ENCODE measurements at regions not wholly inside any gene's neighbourhood (a gene's known extent, or its start where the extent isn't known, plus 50 kb on each side); places are given as distances from the start of the nearest gene placed in this dataset.

DNA sequence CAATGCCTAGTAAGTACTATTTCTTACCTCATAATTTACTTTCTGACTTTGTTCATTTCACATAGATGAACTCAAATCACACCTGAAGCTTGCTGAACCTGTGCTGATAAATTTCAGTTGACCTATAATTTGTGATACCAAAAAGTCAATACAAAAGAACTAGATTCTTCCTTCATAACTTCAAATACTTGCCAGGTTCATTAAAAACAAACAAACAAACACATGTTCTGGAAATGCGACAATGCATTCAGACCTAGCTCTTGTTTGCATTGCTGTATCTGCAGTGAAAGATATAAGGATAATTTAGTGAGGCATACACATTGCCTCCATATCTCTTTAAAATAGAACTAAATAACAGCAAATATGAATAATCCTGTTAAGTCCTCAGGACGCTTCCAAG is 221.3 kb downstream of the GXYLT1 start:
- no peak overlapping the region for H3K4me3 ChIP-seq (ENCODE audit: low read depth, low read length)
- TF ChIP-seq, protein P1, sequence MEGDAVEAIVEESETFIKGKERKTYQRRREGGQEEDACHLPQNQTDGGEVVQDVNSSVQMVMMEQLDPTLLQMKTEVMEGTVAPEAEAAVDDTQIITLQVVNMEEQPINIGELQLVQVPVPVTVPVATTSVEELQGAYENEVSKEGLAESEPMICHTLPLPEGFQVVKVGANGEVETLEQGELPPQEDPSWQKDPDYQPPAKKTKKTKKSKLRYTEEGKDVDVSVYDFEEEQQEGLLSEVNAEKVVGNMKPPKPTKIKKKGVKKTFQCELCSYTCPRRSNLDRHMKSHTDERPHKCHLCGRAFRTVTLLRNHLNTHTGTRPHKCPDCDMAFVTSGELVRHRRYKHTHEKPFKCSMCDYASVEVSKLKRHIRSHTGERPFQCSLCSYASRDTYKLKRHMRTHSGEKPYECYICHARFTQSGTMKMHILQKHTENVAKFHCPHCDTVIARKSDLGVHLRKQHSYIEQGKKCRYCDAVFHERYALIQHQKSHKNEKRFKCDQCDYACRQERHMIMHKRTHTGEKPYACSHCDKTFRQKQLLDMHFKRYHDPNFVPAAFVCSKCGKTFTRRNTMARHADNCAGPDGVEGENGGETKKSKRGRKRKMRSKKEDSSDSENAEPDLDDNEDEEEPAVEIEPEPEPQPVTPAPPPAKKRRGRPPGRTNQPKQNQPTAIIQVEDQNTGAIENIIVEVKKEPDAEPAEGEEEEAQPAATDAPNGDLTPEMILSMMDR (IDR thresholded peaks at IDR 0.05; ENCODE audit: borderline replicate concordance, insufficient read depth, low read depth, low read length) = no peak

DNA sequence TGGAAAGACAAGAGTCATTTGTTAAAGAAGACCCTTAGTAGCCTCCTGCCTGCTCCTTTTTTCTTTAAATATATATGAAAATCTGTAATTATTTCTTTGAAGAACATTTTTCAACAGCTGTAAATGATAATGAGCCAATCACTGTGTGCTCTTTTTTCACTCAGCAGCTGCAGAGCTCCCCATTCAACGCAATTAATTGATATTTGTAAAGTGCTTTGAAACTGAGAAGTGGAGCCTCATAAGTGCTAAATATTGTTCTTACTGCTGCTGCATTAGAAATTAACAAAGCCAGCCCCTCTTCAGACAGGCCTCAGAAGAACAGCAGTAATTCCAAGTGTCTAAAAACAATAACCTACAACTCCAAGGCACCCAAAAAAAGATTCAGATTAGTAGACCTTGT is 224.3 kb downstream of the GXYLT1 start:
- TF ChIP-seq, protein P1 (IDR thresholded peaks at IDR 0.05; ENCODE audit: borderline replicate concordance, insufficient read depth, low read depth, low read length) = no peak
- H3K4me3 ChIP-seq (ENCODE audit: low read depth, low read length) = no peak overlapping the region

DNA sequence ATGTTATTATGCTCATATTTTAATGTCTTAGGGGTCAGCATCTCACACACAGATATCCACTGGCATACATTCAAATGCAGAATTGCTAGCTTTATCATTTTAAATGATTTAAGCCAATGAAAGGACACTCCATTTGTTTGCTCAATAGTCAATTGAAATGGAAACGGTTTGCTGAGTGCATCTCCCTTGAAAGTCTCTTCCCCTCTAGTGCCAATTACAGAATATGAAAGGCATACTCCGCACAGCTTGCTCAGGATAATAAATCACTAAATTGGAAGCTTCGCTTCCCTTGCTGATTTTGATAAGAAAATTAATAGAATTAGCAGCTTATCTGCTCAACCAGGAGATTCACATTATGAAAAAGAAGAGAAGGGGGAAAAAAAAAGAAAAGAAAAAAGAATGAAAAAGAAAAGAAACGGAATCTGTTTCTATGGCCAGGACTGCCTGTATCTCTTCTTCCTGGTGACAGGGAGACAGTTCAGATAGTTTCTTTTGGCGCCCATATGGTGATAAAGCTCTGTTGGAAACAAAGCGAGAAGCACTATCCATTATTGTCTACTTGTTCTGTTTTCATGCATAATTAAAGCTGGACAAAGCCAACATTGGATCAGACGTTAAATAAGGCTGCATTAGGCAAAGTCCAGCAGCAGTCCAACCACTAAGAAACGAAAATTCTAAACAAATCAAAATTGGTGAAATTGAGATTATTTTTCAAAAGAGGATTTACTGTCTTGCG is 225.0 kb downstream of the GXYLT1 start:
- no peak overlapping the region for H3K4me3 ChIP-seq (ENCODE audit: low read depth, low read length)
- TF ChIP-seq, protein P1 (IDR thresholded peaks at IDR 0.05; ENCODE audit: borderline replicate concordance, insufficient read depth, low read depth, low read length) = no peak

DNA sequence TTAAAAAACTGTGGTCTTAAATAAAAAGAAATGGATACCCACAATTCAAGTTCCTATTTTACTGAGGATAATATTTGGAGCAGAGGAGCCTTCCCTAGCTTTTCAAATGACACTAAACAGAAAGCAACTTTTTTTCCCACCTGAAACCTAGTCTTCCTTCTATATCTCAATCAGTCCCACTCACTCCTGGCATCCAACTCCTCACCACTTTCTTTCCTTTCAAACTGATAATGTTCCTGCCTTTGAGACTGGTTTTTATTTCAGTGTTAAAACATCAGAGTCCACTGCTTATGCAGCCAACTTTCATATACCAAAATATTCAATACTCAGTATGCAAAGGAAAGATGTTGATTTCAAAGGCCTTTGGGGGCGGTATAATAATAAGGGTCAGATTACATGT is 225.6 kb downstream of the GXYLT1 start:
- TF ChIP-seq, protein P1 (IDR thresholded peaks at IDR 0.05; ENCODE audit: borderline replicate concordance, insufficient read depth, low read depth, low read length) = no peak
- H3K4me3 ChIP-seq (ENCODE audit: low read depth, low read length) = no peak overlapping the region

DNA sequence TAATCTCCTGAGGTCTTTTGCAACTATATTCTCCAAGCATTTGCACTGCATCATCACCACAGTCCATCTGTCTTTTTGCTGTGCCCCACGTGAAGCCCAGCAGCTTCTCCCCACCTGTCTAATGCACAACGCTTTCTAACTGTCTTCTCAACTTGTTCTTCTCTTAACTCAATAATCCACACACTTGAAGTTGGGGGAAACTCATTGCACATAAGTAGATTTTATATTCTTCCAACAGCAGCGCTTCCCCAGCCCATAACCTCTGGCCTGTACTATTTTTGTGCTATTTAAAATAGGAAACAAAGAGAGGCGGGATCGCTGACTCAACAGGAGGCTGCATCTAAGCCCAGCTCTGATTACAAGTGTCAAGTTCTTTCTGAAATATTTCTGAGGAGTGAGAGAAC is 226.7 kb downstream of the GXYLT1 start:
- no peak overlapping the region for H3K4me3 ChIP-seq (ENCODE audit: low read depth, low read length)

DNA sequence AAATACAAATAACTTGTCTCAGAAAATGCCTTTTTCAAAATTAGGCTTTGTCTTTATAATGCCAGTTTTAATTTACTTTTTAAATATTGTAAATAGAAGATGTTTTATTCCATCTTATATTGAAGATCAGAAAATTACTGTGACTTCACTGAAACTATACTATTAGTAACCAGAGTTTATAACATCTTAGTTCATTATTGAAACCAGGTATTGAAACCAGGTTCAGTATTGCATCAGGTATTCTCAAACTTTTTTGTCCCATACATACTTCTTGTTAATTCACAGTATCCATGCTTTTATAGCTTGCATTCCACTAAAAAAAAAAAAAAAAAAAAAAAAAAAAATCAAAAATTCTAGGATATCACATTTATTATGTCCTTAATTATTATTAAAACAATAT is 227.5 kb downstream of the GXYLT1 start:
- TF ChIP-seq, protein P1 (IDR thresholded peaks at IDR 0.05; ENCODE audit: borderline replicate concordance, insufficient read depth, low read depth, low read length) = no peak

More for the DNA sequence above, 226.7 kb downstream of the GXYLT1 start:
- TF ChIP-seq, protein P1 (IDR thresholded peaks at IDR 0.05; ENCODE audit: borderline replicate concordance, insufficient read depth, low read depth, low read length) = no peak

DNA sequence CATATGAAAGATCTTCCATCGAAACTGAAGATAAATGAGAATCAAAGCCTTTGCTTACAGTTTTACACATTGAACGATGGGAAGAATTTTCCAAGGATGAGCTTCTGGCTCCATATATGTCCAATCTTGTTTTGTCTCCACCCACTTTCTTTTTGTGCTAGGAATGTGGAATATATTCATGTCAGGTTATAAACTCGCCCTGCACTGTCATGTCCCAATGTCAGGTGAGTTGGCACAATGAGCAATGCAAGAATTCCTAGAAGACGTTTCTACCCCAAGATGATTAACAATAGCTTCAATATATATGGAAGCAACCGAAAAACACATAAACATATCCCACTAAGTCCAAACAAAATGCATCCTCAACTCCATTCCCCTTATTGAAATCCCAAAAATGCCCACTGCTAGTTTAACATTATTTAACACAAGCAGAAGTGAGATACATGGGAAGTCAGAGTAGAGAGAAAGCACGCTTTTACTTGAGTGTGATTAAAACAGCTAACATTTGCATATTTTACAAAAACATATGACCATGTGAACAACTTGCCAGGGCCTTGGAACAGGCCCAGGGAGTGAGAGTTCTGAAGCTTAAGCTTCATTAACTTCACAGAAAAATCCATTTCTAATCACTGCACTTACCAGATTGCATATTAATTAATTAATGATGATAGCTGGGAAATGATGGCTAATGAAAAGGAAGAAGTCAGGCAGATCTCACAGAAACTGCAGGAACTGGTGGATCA is 233.9 kb downstream of the GXYLT1 start:
- no peak overlapping the region for H3K4me3 ChIP-seq (ENCODE audit: low read depth, low read length)
- TF ChIP-seq, protein P1 (IDR thresholded peaks at IDR 0.05; ENCODE audit: borderline replicate concordance, insufficient read depth, low read depth, low read length) = no peak

More for the DNA sequence above, 227.5 kb downstream of the GXYLT1 start:
- no peak overlapping the region for H3K4me3 ChIP-seq (ENCODE audit: low read depth, low read length)

All from GM12875 (cell line).